Esophagus squamous epithelium (tissue), 5 donors: ENCODE measurements at regions not wholly inside any gene's neighbourhood (a gene's known extent, or its start where the extent isn't known, plus 50 kb on each side); places are given as distances from the start of the nearest gene placed in this dataset.

Experiments
- DNase-seq: peaks from one replicate; lab custom pipeline; 2025; lab: John Stamatoyannopoulos, UW
- H3K27ac ChIP-seq, 4 donors: fragments of 200-600 bp; sonication (generic); one replicate each; pipeline ENCODE4 v1.5.1; 2016 to 2019; ENCODE audit warnings: mild to moderate bottlenecking in 1 of 4
- H3K27me3 ChIP-seq, 4 donors: fragments of 200-600 bp; sonication (generic); 1 replicate in 3 of 4; 2 replicates in 1 of 4; pipeline versions ENCODE4 v1.5.1 to v1.6.0; 2017 to 2021; ENCODE audit warnings: antibody characterized with exemption in 1 of 4
- H3K36me3 ChIP-seq, 3 donors: fragments of 200-600 bp; sonication (generic); one replicate each; pipeline ENCODE4 v1.5.1; 2016 to 2019
- H3K4me1 ChIP-seq, 3 donors: fragments of 200-600 bp; sonication (generic); one replicate each; pipeline ENCODE4 v1.5.1; 2017 to 2019
- H3K4me3 ChIP-seq, 4 donors: fragments of 200-600 bp; sonication (generic); 1 replicate in 3 of 4; 2 replicates in 1 of 4; pipeline ENCODE4 v1.5.1; 2016 to 2019; ENCODE audit warnings: mild to moderate bottlenecking in 2 of 4, moderate library complexity in 1 of 4
- H3K9me3 ChIP-seq, 3 donors: fragments of 200-600 bp; sonication (generic); one replicate each; pipeline ENCODE4 v1.5.1; 2016 to 2019
- POLR2A ChIP-seq, 4 donors: fragments of 450-650 bp; IDR thresholded peaks; one replicate each; pipeline ENCODE4 v1.6.1; 2017; ENCODE audit warnings: antibody characterized with exemption in 4 of 4, mild to moderate bottlenecking in 4 of 4, moderate library complexity in 3 of 4
- WGBS, 2 donors: methylation state at CpG; one replicate each; pipeline ENCODE4 v1.1.5; 2018; 5-methylcytosine and 5-hydroxymethylcytosine counted together
- intact Hi-C: fragments of 100-400 bp; cut with DNase I; formaldehyde crosslinking; loops from one replicate; pipeline ENCODE4 v1.15.0; 2022
- TF ChIP-seq, protein P1 (sequence below), 6 experiments: fragments of 450-650 bp in 4 of 6; fragments of 200-600 bp in 2 of 6; sonication (generic) in 2 of 6; IDR thresholded peaks; one replicate each; pipeline ENCODE4 v1.5.1; 2016 to 2019; ENCODE audit warnings: antibody characterized with exemption in 6 of 6, mild to moderate bottlenecking in 4 of 6, moderate library complexity in 4 of 6
- donor health status: DM: yes; HTN: yes; CAD: no.

DNA sequence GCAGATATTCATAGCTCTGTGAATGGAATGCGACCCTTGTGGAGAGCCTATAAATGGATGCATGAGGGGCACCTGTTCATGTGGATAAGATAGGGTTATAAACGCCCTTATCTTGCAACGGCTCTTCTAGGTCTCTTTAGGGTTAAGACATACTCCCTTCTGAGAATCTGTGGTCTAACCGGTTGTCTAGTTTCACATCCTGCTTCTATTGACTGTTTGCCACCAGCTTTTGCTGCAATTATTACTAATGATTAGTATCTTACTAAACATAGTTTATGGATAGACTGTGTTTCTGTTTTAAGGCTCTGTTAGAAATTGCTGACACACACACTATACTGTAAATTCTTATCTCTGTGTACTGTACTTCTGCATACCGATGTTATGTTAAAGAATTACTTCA is 198.9 kb upstream of the CYLC2 start:
- Histone ChIP-seq H3K9me3 (no peaks in the 10 kb centered on the region), H3K27ac (no peak overlapping the region), H3K27me3 (no peaks in the 10 kb centered on the region), H3K4me3 (no peak overlapping the region), H3K4me1 (no peaks in the 10 kb centered on the region), H3K36me3 (no peaks in the 10 kb centered on the region)
- WGBS, 2 donors, result 50 to 70% methylated on average over 5 of the region's 5 CpGs
- intact Hi-C loops, result no loop called here
- DNase-seq, result no peak
- TF ChIP-seq, protein P1, sequence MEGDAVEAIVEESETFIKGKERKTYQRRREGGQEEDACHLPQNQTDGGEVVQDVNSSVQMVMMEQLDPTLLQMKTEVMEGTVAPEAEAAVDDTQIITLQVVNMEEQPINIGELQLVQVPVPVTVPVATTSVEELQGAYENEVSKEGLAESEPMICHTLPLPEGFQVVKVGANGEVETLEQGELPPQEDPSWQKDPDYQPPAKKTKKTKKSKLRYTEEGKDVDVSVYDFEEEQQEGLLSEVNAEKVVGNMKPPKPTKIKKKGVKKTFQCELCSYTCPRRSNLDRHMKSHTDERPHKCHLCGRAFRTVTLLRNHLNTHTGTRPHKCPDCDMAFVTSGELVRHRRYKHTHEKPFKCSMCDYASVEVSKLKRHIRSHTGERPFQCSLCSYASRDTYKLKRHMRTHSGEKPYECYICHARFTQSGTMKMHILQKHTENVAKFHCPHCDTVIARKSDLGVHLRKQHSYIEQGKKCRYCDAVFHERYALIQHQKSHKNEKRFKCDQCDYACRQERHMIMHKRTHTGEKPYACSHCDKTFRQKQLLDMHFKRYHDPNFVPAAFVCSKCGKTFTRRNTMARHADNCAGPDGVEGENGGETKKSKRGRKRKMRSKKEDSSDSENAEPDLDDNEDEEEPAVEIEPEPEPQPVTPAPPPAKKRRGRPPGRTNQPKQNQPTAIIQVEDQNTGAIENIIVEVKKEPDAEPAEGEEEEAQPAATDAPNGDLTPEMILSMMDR (IDR thresholded peaks at IDR 0.05), result no peak
- no peak for TF ChIP-seq POLR2A (IDR thresholded peaks at IDR 0.05)

DNA sequence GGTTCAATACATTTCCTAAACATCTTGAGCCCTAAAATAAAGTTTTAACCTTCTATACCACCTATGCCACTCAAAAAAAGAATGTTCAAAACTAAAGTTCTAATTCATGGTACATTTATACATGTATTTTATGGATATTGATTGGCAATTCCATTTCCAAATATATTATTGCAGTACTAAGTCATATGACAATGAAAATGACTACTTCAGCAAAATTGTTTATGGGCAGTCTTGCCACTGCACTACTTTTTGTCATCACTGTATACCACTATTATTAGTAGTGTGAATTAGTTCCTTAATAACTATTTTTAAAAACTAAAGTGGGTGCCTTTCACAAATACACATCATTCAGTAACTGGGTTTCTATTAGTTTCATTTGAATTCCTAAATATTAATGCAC is 199.6 kb upstream of the CYLC2 start:
- Histone ChIP-seq H3K4me1 (no peaks in the 10 kb centered on the region), H3K9me3 (no peaks in the 10 kb centered on the region), H3K36me3 (no peaks in the 10 kb centered on the region), H3K4me3 (no peak overlapping the region), H3K27me3 (no peaks in the 10 kb centered on the region), H3K27ac (no peak overlapping the region)
- intact Hi-C loops, result no loop called here
- no peak for DNase-seq
- no peak for TF ChIP-seq POLR2A (IDR thresholded peaks at IDR 0.05)
- TF ChIP-seq, protein P1 (IDR thresholded peaks at IDR 0.05), result no peak

DNA sequence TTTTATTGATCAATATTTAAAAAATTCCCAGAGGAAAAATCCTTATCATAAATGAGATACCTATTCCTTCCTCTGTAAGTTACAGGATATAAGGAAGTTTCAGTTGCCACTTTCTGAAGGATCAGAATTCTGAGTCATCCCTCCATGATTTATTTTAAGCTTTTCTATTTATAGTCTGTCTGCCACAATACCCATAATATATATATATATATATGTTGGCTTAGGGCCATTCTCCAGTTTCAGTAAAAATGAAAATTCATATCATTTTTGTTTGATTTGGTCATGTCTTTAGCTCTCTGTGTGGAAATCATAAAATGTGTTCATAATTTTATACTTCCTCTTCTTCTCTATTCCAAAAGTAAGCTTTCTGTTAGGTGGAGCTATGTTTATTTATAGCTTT is 215.8 kb upstream of the CYLC2 start:
- Histone ChIP-seq H3K4me1 (no peaks in the 10 kb centered on the region), H3K4me3 (no peak overlapping the region), H3K36me3 (no peaks in the 10 kb centered on the region), H3K27me3 (no peaks in the 10 kb centered on the region), H3K27ac (no peak overlapping the region), H3K9me3 (peaks cover 0 to 6% (median 0%) of the 10 kb centered on the region in 3 donors)
- intact Hi-C loops, result no loop called here
- TF ChIP-seq POLR2A (IDR thresholded peaks at IDR 0.05), result no peak
- TF ChIP-seq, protein P1 (IDR thresholded peaks at IDR 0.05), result no peak
- DNase-seq, result no peak

DNA sequence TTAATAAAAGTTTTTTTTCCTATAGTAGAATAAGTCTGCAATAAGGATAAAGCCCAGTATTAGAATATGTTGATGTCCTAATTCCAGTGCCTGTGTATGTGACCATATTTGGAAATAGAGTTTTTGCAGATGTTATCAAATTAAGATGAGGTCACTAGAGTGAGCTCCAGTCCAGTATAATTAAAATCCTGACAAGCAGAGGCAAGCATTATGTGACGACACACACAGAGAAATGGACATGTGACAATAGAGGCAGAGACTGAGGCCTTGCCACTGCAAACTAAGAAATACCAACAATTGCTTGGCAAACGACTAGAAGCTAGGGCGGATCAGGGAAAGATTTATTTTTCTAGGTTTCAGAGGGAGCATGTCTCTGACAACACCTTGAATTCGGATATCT is 216.4 kb upstream of the CYLC2 start:
- Histone ChIP-seq H3K27ac (no peak overlapping the region), H3K27me3 (no peaks in the 10 kb centered on the region), H3K9me3 (peaks cover 0 to 6% (median 0%) of the 10 kb centered on the region in 3 donors), H3K4me3 (no peak overlapping the region), H3K36me3 (no peaks in the 10 kb centered on the region), H3K4me1 (no peaks in the 10 kb centered on the region)
- intact Hi-C loops, result no loop called here
- WGBS, 2 donors, result 35 to 43% methylated on average over 4 of the region's 4 CpGs
- TF ChIP-seq, protein P1 (IDR thresholded peaks at IDR 0.05), result no peak
- TF ChIP-seq POLR2A (IDR thresholded peaks at IDR 0.05), result no peak
- DNase-seq, result no peak

DNA sequence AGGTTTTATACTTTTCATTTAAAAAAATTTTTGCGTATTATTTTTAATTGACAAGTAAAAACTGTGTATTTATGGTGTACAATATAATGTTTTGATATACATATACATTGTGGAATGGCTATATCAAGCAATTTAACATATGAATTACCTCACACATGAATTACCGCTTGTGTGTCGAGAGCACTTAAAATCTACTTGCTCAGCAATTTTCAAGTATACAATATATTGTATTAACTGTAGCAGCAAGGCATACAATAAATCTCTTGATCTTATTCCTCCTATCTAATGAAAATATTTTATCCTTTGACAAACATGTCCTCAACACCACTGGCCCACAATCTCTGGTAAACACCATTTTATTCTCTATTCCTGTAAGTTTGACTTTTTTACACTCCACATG is 224.4 kb upstream of the CYLC2 start:
- WGBS, 2 donors, result 90 to 91% methylated on average over 3 of the region's 3 CpGs
- no peak for TF ChIP-seq POLR2A (IDR thresholded peaks at IDR 0.05)
- TF ChIP-seq, protein P1 (IDR thresholded peaks at IDR 0.05), result no peak
- H3K36me3 ChIP-seq, result no peaks in the 10 kb centered on the region
- H3K4me3 ChIP-seq, result no peak overlapping the region
- no peak for DNase-seq
- H3K4me1 ChIP-seq, result no peaks in the 10 kb centered on the region
- H3K9me3 ChIP-seq, result no peaks in the 10 kb centered on the region
- intact Hi-C loops, result no loop called here
- no peak overlapping the region for H3K27ac ChIP-seq
- no peaks in the 10 kb centered on the region for H3K27me3 ChIP-seq
